ENCODE measurements at regions not wholly inside any gene's neighbourhood (a gene's known extent, or its start where the extent isn't known, plus 50 kb on each side); places are given as distances from the start of the nearest gene placed in this dataset.

GRCh38 chr4:161172396-161173026 lies 991.3 kb downstream of the FSTL5 start:
- Mint-ChIP-seq H3K9me3 (ENCODE audit: low read depth, unreplicated experiment) (no peaks in the 10 kb centered on the region), H3K4me3 (ENCODE audit: low read depth, unreplicated experiment) (no peak overlapping the region), H3K4me1 (ENCODE audit: low read depth, unreplicated experiment) (no peaks in the 10 kb centered on the region), H3K27ac (ENCODE audit: unreplicated experiment) (no peak overlapping the region), H3K27me3 (ENCODE audit: unreplicated experiment) (no peaks in the 10 kb centered on the region), H3K36me3 (ENCODE audit: insufficient read depth, unreplicated experiment) (no peaks in the 10 kb centered on the region)
- TF ChIP-seq CTCF (IDR thresholded peaks at IDR 0.05; ENCODE audit: unreplicated experiment), result no peak
- CTCF ChIA-PET, result no interaction called here
- intact Hi-C loops (cut with micrococcal nuclease; ENCODE audit: unreplicated experiment), result no loop called here
- no TSS peak for BruUV-seq (replicated peaks)
- no peak for DNase-seq

GRCh38 chr4:161167539-161167938 lies 996.3 kb downstream of the FSTL5 start:
- DNase-seq, result no peak
- no peaks in the 10 kb centered on the region for H3K36me3 Mint-ChIP-seq (ENCODE audit: insufficient read depth, unreplicated experiment)
- H3K4me1 Mint-ChIP-seq (ENCODE audit: low read depth, unreplicated experiment), result no peaks in the 10 kb centered on the region
- H3K27ac Mint-ChIP-seq (ENCODE audit: unreplicated experiment), result no peak overlapping the region
- intact Hi-C loops (cut with micrococcal nuclease; ENCODE audit: unreplicated experiment), result no loop called here
- TF ChIP-seq CTCF (IDR thresholded peaks at IDR 0.05; ENCODE audit: unreplicated experiment), result no peak
- no peak overlapping the region for H3K4me3 Mint-ChIP-seq (ENCODE audit: low read depth, unreplicated experiment)
- H3K27me3 Mint-ChIP-seq (ENCODE audit: unreplicated experiment), result no peaks in the 10 kb centered on the region
- no peaks in the 10 kb centered on the region for H3K9me3 Mint-ChIP-seq (ENCODE audit: low read depth, unreplicated experiment)
- BruUV-seq (replicated peaks), result no TSS peak
- CTCF ChIA-PET, result no interaction called here

- CTCF ChIA-PET, result no interaction called here
- Mint-ChIP-seq H3K36me3 (ENCODE audit: insufficient read depth, unreplicated experiment) (no peaks in the 10 kb centered on the region), H3K4me3 (ENCODE audit: low read depth, unreplicated experiment) (no peak overlapping the region), H3K27me3 (ENCODE audit: unreplicated experiment) (no peaks in the 10 kb centered on the region), H3K4me1 (ENCODE audit: low read depth, unreplicated experiment) (no peaks in the 10 kb centered on the region), H3K27ac (ENCODE audit: unreplicated experiment) (no peak overlapping the region), H3K9me3 (ENCODE audit: low read depth, unreplicated experiment) (no peaks in the 10 kb centered on the region)
- no peak for DNase-seq
- BruUV-seq (replicated peaks), result no TSS peak
- intact Hi-C loops (cut with micrococcal nuclease; ENCODE audit: unreplicated experiment), result no loop called here
- TF ChIP-seq CTCF (IDR thresholded peaks at IDR 0.05; ENCODE audit: unreplicated experiment), result no peak
Measured at GRCh38 chr4:161160718-161161117, 1003.1 kb downstream of the FSTL5 start.

- intact Hi-C loops (cut with micrococcal nuclease; ENCODE audit: unreplicated experiment), result no loop called here
- Mint-ChIP-seq H3K9me3 (ENCODE audit: low read depth, unreplicated experiment) (peaks cover 7% of the 10 kb centered on the region), H3K4me1 (ENCODE audit: low read depth, unreplicated experiment) (no peaks in the 10 kb centered on the region), H3K27me3 (ENCODE audit: unreplicated experiment) (no peaks in the 10 kb centered on the region), H3K36me3 (ENCODE audit: insufficient read depth, unreplicated experiment) (no peaks in the 10 kb centered on the region), H3K4me3 (ENCODE audit: low read depth, unreplicated experiment) (no peak overlapping the region), H3K27ac (ENCODE audit: unreplicated experiment) (no peak overlapping the region)
- no peak for TF ChIP-seq CTCF (IDR thresholded peaks at IDR 0.05; ENCODE audit: unreplicated experiment)
- DNase-seq, result no peak
- BruUV-seq (replicated peaks), result no TSS peak
- CTCF ChIA-PET, result no interaction called here
Measured at GRCh38 chr4:161148051-161148450, 1015.7 kb downstream of the FSTL5 start.

Data from Calu3 (cell line).